22Rv1 (cell line): ENCODE measurements at regions not wholly inside any gene's neighbourhood (a gene's known extent, or its start where the extent isn't known, plus 50 kb on each side); places are given as distances from the start of the nearest gene placed in this dataset.

ENCODE experiments used
- CTCF ChIP-seq: fragments of 450-650 bp; IDR thresholded peaks from 2 replicates; pipeline ENCODE4 v1.5.1; 2017; ENCODE audit warnings: mild to moderate bottlenecking
- ZFX ChIP-seq: fragments of 450-650 bp; IDR thresholded peaks from 2 replicates; pipeline ENCODE4 v1.6.1; 2017; ENCODE audit warnings: antibody characterized with exemption, borderline replicate concordance

GRCh38 chr17:74070374-74070773 is 133.1 kb upstream of the RPL38 start:
- TF ChIP-seq CTCF (no peak), ZFX (no peak)
